ENCODE measurements at regions not wholly inside any gene's neighbourhood (a gene's known extent, or its start where the extent isn't known, plus 50 kb on each side); places are given as distances from the start of the nearest gene placed in this dataset.

DNA sequence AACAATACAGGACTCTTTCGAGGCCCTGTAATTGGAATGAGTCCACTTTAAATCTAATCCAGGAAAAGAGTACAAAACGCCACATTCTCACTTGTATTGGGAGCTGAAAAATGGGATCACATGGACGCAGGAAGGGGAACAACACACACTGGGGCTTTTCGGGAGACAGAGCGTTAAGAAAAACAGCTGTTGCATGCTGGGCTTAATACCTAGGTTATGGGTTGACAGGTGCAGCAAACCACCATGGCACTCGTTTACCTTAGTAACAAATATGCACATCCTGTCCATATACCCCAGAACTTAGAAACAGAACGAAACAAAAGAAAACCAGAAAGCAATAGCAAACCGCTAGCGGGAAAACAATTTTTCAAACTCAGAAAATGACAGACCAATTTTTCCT lies 1532.7 kb upstream of the TPTE start:
- TF ChIP-seq, protein P1, sequence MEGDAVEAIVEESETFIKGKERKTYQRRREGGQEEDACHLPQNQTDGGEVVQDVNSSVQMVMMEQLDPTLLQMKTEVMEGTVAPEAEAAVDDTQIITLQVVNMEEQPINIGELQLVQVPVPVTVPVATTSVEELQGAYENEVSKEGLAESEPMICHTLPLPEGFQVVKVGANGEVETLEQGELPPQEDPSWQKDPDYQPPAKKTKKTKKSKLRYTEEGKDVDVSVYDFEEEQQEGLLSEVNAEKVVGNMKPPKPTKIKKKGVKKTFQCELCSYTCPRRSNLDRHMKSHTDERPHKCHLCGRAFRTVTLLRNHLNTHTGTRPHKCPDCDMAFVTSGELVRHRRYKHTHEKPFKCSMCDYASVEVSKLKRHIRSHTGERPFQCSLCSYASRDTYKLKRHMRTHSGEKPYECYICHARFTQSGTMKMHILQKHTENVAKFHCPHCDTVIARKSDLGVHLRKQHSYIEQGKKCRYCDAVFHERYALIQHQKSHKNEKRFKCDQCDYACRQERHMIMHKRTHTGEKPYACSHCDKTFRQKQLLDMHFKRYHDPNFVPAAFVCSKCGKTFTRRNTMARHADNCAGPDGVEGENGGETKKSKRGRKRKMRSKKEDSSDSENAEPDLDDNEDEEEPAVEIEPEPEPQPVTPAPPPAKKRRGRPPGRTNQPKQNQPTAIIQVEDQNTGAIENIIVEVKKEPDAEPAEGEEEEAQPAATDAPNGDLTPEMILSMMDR (IDR thresholded peaks at IDR 0.05; ENCODE audit: low read depth, low read length, missing input control): no peak
- no peak for TF ChIP-seq GABPA (IDR thresholded peaks at IDR 0.05 in 1 of 2, conservative IDR thresholded peaks at IDR 0.05 in 1 of 2)
- no peak for TF ChIP-seq TAF1 (conservative IDR thresholded peaks at IDR 0.05)
